Mesenchymal stem cell (in vitro differentiated cells and primary cell): ENCODE measurements at regions not wholly inside any gene's neighbourhood (a gene's known extent, or its start where the extent isn't known, plus 50 kb on each side); places are given as distances from the start of the nearest gene placed in this dataset.

ENCODE experiments used
- DNase-seq: peaks from one replicate; pipeline ENCODE4 v3.0.0-alpha.2; 2013
- H2AFZ ChIP-seq: one replicate; pipeline ENCODE4 v1.6.1; 2013; ENCODE audit warnings: low read depth, mild to moderate bottlenecking, control low read depth, inconsistent platforms, low read length, moderate library complexity
- H2AK5ac ChIP-seq: 2 replicates; pipeline ENCODE4 v1.6.1; 2013; ENCODE audit warnings: low read length, moderate library complexity, mild to moderate bottlenecking, inconsistent platforms; ENCODE audit not compliant: severe bottlenecking
- H2BK120ac ChIP-seq: one replicate; pipeline ENCODE4 v1.6.1; 2013; ENCODE audit warnings: low read depth, mild to moderate bottlenecking, inconsistent platforms, low read length, moderate library complexity
- H2BK12ac ChIP-seq, 2 experiments: one replicate each; pipeline ENCODE4 v1.6.1; 2013; ENCODE audit warnings: inconsistent platforms in 2 of 2, low read length in 2 of 2, mild to moderate bottlenecking in 2 of 2, moderate library complexity in 2 of 2, control low read depth in 1 of 2
- H2BK15ac ChIP-seq: one replicate; pipeline ENCODE4 v1.6.1; 2013; ENCODE audit warnings: mild to moderate bottlenecking, low read depth, inconsistent platforms; ENCODE audit not compliant: poor library complexity, severe bottlenecking
- H2BK5ac ChIP-seq: 2 replicates; pipeline ENCODE4 v1.6.1; 2013; ENCODE audit warnings: low read depth, mild to moderate bottlenecking, low read length, control low read depth, inconsistent platforms; ENCODE audit not compliant: poor library complexity, severe bottlenecking
- H3K14ac ChIP-seq, 2 experiments: one replicate each; pipeline ENCODE4 v1.6.1; 2013; ENCODE audit warnings: inconsistent platforms in 2 of 2, low read length in 2 of 2, control low read depth in 1 of 2, mild to moderate bottlenecking in 1 of 2, moderate library complexity in 1 of 2
- H3K18ac ChIP-seq, 2 experiments: one replicate each; pipeline ENCODE4 v1.6.1; 2013; ENCODE audit warnings: inconsistent platforms in 2 of 2, low read length in 2 of 2, control low read depth in 1 of 2, low read depth in 1 of 2, mild to moderate bottlenecking in 1 of 2
- H3K23ac ChIP-seq, 2 experiments: one replicate each; pipeline ENCODE4 v1.6.1; 2013; ENCODE audit warnings: inconsistent platforms in 2 of 2, low read length in 2 of 2, mild to moderate bottlenecking in 2 of 2, moderate library complexity in 2 of 2, control low read depth in 1 of 2
- H3K27ac ChIP-seq: 2 replicates; pipeline ENCODE4 v1.5.1; 2013; ENCODE audit warnings: mild to moderate bottlenecking, moderate library complexity, low read length, control low read depth, inconsistent platforms; ENCODE audit not compliant: poor library complexity, severe bottlenecking
- H3K27me3 ChIP-seq, 2 experiments: 2 replicates each; pipeline versions ENCODE4 v1.6.1 to v1.7.0; 2013; ENCODE audit warnings: low read length in 2 of 2, mild to moderate bottlenecking in 2 of 2, moderate library complexity in 2 of 2, control low read depth in 1 of 2, inconsistent platforms in 1 of 2; ENCODE audit not compliant: control insufficient read depth in 1 of 2, insufficient read depth in 1 of 2
- H3K36me3 ChIP-seq, 2 experiments: 2 replicates each; pipeline versions ENCODE4 v1.6.1 to v1.7.0; 2013; ENCODE audit warnings: low read length in 2 of 2, control low read depth in 1 of 2, inconsistent platforms in 1 of 2, low read depth in 1 of 2, mild to moderate bottlenecking in 1 of 2; ENCODE audit not compliant: insufficient read depth in 2 of 2, control insufficient read depth in 1 of 2
- H3K4ac ChIP-seq, 2 experiments: one replicate each; pipeline ENCODE4 v1.6.1; 2013; ENCODE audit warnings: inconsistent platforms in 2 of 2, low read length in 2 of 2, mild to moderate bottlenecking in 2 of 2, moderate library complexity in 2 of 2, control low read depth in 1 of 2, low read depth in 1 of 2
- H3K4me1 ChIP-seq: 2 replicates; pipeline ENCODE4 v1.6.1; 2013; ENCODE audit warnings: low read depth, low read length, control low read depth; ENCODE audit not compliant: control insufficient read depth, insufficient read depth
- H3K4me2 ChIP-seq: 2 replicates; pipeline ENCODE4 v1.6.1; 2013; ENCODE audit warnings: low read length, mild to moderate bottlenecking, inconsistent platforms; ENCODE audit not compliant: poor library complexity, severe bottlenecking
- H3K4me3 ChIP-seq, 2 experiments: 2 replicates each; pipeline versions ENCODE4 v1.5.1 to v1.7.0; 2013; ENCODE audit warnings: low read length in 2 of 2, mild to moderate bottlenecking in 2 of 2, control low read depth in 1 of 2, low read depth in 1 of 2; ENCODE audit not compliant: insufficient read depth in 1 of 2
- H3K79me1 ChIP-seq: replicated peaks from 2 replicates; pipeline ENCODE4 v1.6.1; 2013; ENCODE audit warnings: mild to moderate bottlenecking, control low read depth, low read length, inconsistent platforms; ENCODE audit not compliant: poor library complexity, severe bottlenecking
- H3K9ac ChIP-seq: 2 replicates; pipeline ENCODE4 v1.7.0; 2013; ENCODE audit warnings: mild to moderate bottlenecking, low read length, moderate library complexity
- H3K9me3 ChIP-seq: 2 replicates; pipeline ENCODE4 v1.7.0; 2013; ENCODE audit warnings: mild to moderate bottlenecking, low read length; ENCODE audit not compliant: control insufficient read depth
- H4K8ac ChIP-seq: one replicate; pipeline ENCODE4 v1.6.1; 2013; ENCODE audit warnings: inconsistent platforms, mild to moderate bottlenecking, low read length, moderate library complexity
- H4K91ac ChIP-seq: one replicate; pipeline ENCODE4 v1.6.1; 2013; ENCODE audit warnings: mild to moderate bottlenecking, low read length, inconsistent platforms
- WGBS: methylation state at CpG from one replicate; pipeline ENCODE4 v1.1.7; 2013; ENCODE audit warnings: mixed read lengths; 5-methylcytosine and 5-hydroxymethylcytosine counted together

- no peak overlapping the region for H3K14ac ChIP-seq
- no peak overlapping the region for H3K27ac ChIP-seq
- no peak overlapping the region for H2BK120ac ChIP-seq
- 99% methylated on average over 5 of the region's 6 CpGs for WGBS
- no peak overlapping the region for H2BK15ac ChIP-seq
- H3K27me3 ChIP-seq: no peaks in the 10 kb centered on the region
- peak overlapping the region; percentile 61 for H2AK5ac ChIP-seq
- no peaks in the 10 kb centered on the region for H3K79me1 ChIP-seq
- H4K8ac ChIP-seq: no peak overlapping the region
- no peak overlapping the region for H3K4me2 ChIP-seq
- H3K36me3 ChIP-seq: peaks cover 0 to 12% of the 10 kb centered on the region in 2 experiments
- peak overlapping the region; percentile 59 for H3K9ac ChIP-seq
- no peak overlapping the region for H3K4me3 ChIP-seq
- no peaks in the 10 kb centered on the region for H3K9me3 ChIP-seq
- no peak overlapping the region for H3K23ac ChIP-seq
- no peak overlapping the region for H3K4ac ChIP-seq
- no peak overlapping the region for H4K91ac ChIP-seq
- H2BK12ac ChIP-seq: no peak overlapping the region
- DNase-seq: no peak
- no peak overlapping the region for H2BK5ac ChIP-seq
- H3K18ac ChIP-seq: no peak overlapping the region
- no peaks in the 10 kb centered on the region for H3K4me1 ChIP-seq
- H2AFZ ChIP-seq: no peak overlapping the region
Measured at GRCh38 chr11:122036493-122036892, 79.5 kb downstream of the BLID start.

DNA sequence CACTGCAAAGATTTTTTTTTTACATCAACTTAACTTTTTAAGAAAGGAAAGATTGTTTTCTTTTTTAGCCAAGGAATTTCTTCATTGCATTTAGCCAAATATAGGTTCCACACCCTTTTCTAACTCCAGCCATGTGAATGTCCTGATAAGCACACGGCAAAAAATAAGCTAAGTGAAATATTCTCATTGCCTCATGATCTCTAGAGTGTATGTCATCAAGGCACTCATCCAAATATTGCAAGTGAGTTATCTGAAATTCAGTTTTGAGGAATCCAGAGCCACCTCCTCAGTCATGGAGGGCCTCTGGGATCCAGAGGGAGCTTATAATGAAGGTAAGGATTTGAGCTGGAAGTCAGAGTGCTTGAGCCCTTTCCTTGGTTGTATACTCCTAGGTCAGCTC lies 80.0 kb downstream of the BLID start:
- Histone ChIP-seq H2BK15ac (no peak overlapping the region), H3K36me3 (peaks cover 0 to 16% of the 10 kb centered on the region in 2 experiments), H3K14ac (no peak overlapping the region), H3K4me3 (no peak overlapping the region), H4K8ac (no peak overlapping the region), H2BK120ac (no peak overlapping the region), H3K9me3 (no peaks in the 10 kb centered on the region), H3K4me1 (no peaks in the 10 kb centered on the region), H3K9ac (peak overlapping the region; percentile 59), H3K4ac (no peak overlapping the region), H3K18ac (no peak overlapping the region), H2AFZ (no peak overlapping the region), H3K79me1 (no peaks in the 10 kb centered on the region), H3K27me3 (no peaks in the 10 kb centered on the region), H3K23ac (no peak overlapping the region), H2BK5ac (no peak overlapping the region), H4K91ac (no peak overlapping the region), H2AK5ac (no peak overlapping the region), H2BK12ac (no peak overlapping the region), H3K4me2 (no peak overlapping the region), H3K27ac (no peak overlapping the region)
- DNase-seq: no peak
- 86% methylated on average over 1 of the region's 1 CpG for WGBS

GRCh38 chr11:122033631-122034030 lies 82.4 kb downstream of the BLID start:
- Histone ChIP-seq H3K9me3 (no peaks in the 10 kb centered on the region), H2BK12ac (no peak overlapping the region), H3K4me1 (no peaks in the 10 kb centered on the region), H3K4ac (no peak overlapping the region), H2AK5ac (no peak overlapping the region), H3K79me1 (no peaks in the 10 kb centered on the region), H3K36me3 (peaks cover 0 to 40% of the 10 kb centered on the region in 2 experiments), H2BK5ac (no peak overlapping the region), H3K14ac (no peak overlapping the region), H3K9ac (no peak overlapping the region), H3K23ac (no peak overlapping the region), H2BK15ac (no peak overlapping the region), H3K27me3 (no peaks in the 10 kb centered on the region), H3K18ac (no peak overlapping the region), H3K4me3 (no peak overlapping the region), H4K8ac (no peak overlapping the region), H3K27ac (no peak overlapping the region), H4K91ac (no peak overlapping the region), H3K4me2 (no peak overlapping the region), H2BK120ac (no peak overlapping the region), H2AFZ (no peak overlapping the region)
- DNase-seq: no peak
- 93% methylated on average over 2 of the region's 2 CpGs for WGBS

- no peak overlapping the region for H2AK5ac ChIP-seq
- 92% methylated on average over 2 of the region's 2 CpGs for WGBS
- no peak overlapping the region for H2BK5ac ChIP-seq
- peak overlapping the region in 1 of 2 experiments; percentile 54 for H2BK12ac ChIP-seq
- no peak overlapping the region for H2BK120ac ChIP-seq
- H3K79me1 ChIP-seq: no peaks in the 10 kb centered on the region
- H3K4me1 ChIP-seq: no peaks in the 10 kb centered on the region
- H3K27ac ChIP-seq: no peak overlapping the region
- no peak overlapping the region for H3K18ac ChIP-seq
- H3K27me3 ChIP-seq: no peaks in the 10 kb centered on the region
- H3K14ac ChIP-seq: no peak overlapping the region
- DNase-seq: no peak
- no peak overlapping the region for H3K4me3 ChIP-seq
- peaks cover 0 to 43% of the 10 kb centered on the region in 2 experiments for H3K36me3 ChIP-seq
- H3K9me3 ChIP-seq: no peaks in the 10 kb centered on the region
- no peak overlapping the region for H4K91ac ChIP-seq
- no peak overlapping the region for H3K23ac ChIP-seq
- peak overlapping the region; percentile 17 for H3K9ac ChIP-seq
- no peak overlapping the region for H2BK15ac ChIP-seq
- H2AFZ ChIP-seq: no peak overlapping the region
- peak overlapping the region in 1 of 2 experiments; percentile 41 for H3K4ac ChIP-seq
- H4K8ac ChIP-seq: no peak overlapping the region
- no peak overlapping the region for H3K4me2 ChIP-seq
Measured at GRCh38 chr11:122033193-122033592, 82.8 kb downstream of the BLID start.
